ENCODE measurements at regions not wholly inside any gene's neighbourhood (a gene's known extent, or its start where the extent isn't known, plus 50 kb on each side); places are given as distances from the start of the nearest gene placed in this dataset.

GRCh38 chr2:21646345-21646744 is 522.6 kb downstream of the TDRD15 start:
- DNase-seq (ENCODE audit: low spot score), result no peak
- TF ChIP-seq, protein P1, sequence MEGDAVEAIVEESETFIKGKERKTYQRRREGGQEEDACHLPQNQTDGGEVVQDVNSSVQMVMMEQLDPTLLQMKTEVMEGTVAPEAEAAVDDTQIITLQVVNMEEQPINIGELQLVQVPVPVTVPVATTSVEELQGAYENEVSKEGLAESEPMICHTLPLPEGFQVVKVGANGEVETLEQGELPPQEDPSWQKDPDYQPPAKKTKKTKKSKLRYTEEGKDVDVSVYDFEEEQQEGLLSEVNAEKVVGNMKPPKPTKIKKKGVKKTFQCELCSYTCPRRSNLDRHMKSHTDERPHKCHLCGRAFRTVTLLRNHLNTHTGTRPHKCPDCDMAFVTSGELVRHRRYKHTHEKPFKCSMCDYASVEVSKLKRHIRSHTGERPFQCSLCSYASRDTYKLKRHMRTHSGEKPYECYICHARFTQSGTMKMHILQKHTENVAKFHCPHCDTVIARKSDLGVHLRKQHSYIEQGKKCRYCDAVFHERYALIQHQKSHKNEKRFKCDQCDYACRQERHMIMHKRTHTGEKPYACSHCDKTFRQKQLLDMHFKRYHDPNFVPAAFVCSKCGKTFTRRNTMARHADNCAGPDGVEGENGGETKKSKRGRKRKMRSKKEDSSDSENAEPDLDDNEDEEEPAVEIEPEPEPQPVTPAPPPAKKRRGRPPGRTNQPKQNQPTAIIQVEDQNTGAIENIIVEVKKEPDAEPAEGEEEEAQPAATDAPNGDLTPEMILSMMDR (IDR thresholded peaks at IDR 0.05; ENCODE audit: extremely low read depth, missing control alignments), result no peak

- no peak for DNase-seq (ENCODE audit: low spot score)
- TF ChIP-seq, protein P1 (IDR thresholded peaks at IDR 0.05; ENCODE audit: extremely low read depth, missing control alignments), result no peak
Observed at GRCh38 chr2:21650569-21650968, 526.8 kb downstream of the TDRD15 start.

GRCh38 chr2:21655136-21655535 is 531.4 kb downstream of the TDRD15 start:
- no peak for DNase-seq (ENCODE audit: low spot score)
- TF ChIP-seq, protein P1 (IDR thresholded peaks at IDR 0.05; ENCODE audit: extremely low read depth, missing control alignments), result no peak

GRCh38 chr2:21656330-21657075 is 532.7 kb downstream of the TDRD15 start:
- no peak for DNase-seq (ENCODE audit: low spot score)
- TF ChIP-seq, protein P1 (IDR thresholded peaks at IDR 0.05; ENCODE audit: extremely low read depth, missing control alignments), result no peak

GRCh38 chr2:21657445-21657844 is 533.7 kb downstream of the TDRD15 start:
- no peak for DNase-seq (ENCODE audit: low spot score)
- TF ChIP-seq, protein P1 (IDR thresholded peaks at IDR 0.05; ENCODE audit: extremely low read depth, missing control alignments), result no peak

- TF ChIP-seq, protein P1 (IDR thresholded peaks at IDR 0.05; ENCODE audit: extremely low read depth, missing control alignments), result no peak
- no peak for DNase-seq (ENCODE audit: low spot score)
Observed at GRCh38 chr2:21658269-21658668, 534.5 kb downstream of the TDRD15 start.

GRCh38 chr2:21658907-21659477 is 535.2 kb downstream of the TDRD15 start:
- TF ChIP-seq, protein P1 (IDR thresholded peaks at IDR 0.05; ENCODE audit: extremely low read depth, missing control alignments), result no peak
- DNase-seq (ENCODE audit: low spot score), result no peak

Data from GM20000 (cell line).